HEK293 (cell line): ENCODE measurements at regions not wholly inside any gene's neighbourhood (a gene's known extent, or its start where the extent isn't known, plus 50 kb on each side); places are given as distances from the start of the nearest gene placed in this dataset.

Experiments used
- PRDM2 ChIP-seq: fragments of 450-650 bp; formaldehyde crosslinking; IDR thresholded peaks from 2 replicates; pipeline ENCODE4 v1.5.1; 2016; ENCODE audit warnings: missing biosample characterization, missing genetic modification characterization, borderline replicate concordance
- ZNF768 ChIP-seq: fragments of 450-650 bp; formaldehyde crosslinking; IDR thresholded peaks from 2 replicates; pipeline ENCODE4 v1.5.1; 2018; ENCODE audit warnings: missing biosample characterization, mild to moderate bottlenecking, missing genetic modification characterization
- TF ChIP-seq, protein P1 (sequence below): fragments of 450-650 bp; formaldehyde crosslinking; IDR thresholded peaks from 2 replicates; pipeline ENCODE4 v1.5.1; 2016; ENCODE audit warnings: missing biosample characterization, missing genetic modification characterization, low read depth

DNA sequence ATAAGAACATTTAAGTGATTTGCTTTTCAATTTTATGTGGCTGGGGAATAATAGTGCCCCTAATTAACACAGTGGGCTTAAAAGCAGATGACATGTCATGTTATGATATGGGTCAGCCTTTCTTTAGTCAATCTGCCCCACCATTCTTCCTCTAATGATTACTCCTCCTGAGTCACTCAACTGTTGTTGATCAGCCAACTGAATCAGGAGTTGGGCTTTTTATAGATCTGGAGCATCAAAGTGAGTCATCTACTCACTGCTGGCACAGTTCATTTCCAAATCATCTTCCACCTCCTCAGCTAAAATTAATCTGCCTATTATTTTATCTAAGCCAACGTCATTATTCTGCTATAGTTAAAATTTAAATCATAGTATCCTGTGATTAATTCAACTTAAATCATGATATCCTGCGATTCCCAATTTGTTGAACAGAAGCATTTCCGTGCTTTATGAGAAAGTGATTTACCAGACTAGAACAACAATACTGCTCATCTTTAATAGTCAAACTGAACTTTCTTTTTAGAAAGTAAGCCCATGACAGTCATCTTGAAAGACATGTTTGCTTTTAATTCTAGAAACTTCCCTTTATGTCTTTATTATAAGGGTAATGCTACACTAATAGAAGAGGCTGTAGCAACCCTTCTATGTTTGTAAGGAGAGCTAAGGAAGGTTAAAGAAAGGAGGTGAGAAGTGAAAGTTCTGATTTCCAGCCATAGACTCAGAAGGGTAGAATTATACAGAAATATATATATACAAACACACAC, 551.4 kb downstream of the TBC1D4 start:
- TF ChIP-seq, protein P1, sequence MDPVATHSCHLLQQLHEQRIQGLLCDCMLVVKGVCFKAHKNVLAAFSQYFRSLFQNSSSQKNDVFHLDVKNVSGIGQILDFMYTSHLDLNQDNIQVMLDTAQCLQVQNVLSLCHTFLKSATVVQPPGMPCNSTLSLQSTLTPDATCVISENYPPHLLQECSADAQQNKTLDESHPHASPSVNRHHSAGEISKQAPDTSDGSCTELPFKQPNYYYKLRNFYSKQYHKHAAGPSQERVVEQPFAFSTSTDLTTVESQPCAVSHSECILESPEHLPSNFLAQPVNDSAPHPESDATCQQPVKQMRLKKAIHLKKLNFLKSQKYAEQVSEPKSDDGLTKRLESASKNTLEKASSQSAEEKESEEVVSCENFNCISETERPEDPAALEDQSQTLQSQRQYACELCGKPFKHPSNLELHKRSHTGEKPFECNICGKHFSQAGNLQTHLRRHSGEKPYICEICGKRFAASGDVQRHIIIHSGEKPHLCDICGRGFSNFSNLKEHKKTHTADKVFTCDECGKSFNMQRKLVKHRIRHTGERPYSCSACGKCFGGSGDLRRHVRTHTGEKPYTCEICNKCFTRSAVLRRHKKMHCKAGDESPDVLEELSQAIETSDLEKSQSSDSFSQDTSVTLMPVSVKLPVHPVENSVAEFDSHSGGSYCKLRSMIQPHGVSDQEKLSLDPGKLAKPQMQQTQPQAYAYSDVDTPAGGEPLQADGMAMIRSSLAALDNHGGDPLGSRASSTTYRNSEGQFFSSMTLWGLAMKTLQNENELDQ (tag by site-specific recombination) = no peak
- TF ChIP-seq PRDM2 (tag by site-specific recombination) = no peak
- no peak for TF ChIP-seq ZNF768
